Caco-2 (cell line): ENCODE measurements at regions not wholly inside any gene's neighbourhood (a gene's known extent, or its start where the extent isn't known, plus 50 kb on each side); places are given as distances from the start of the nearest gene placed in this dataset.

Source experiments
- BruUV-seq: library from RNA; stranded (reverse); fragments of 400-500 nt; replicated peaks from 2 replicates; lab custom pipeline; 2021; lab: Mats Ljungman, UMichigan
- CTCF ChIA-PET: fragments of 300-600 bp; sonication (Branson Sonifier 250); formaldehyde crosslinking; loops from one replicate; lab custom pipeline; 2022; ENCODE audit warnings: antibody characterized with exemption; lab: Charles Lee
- POLR2A ChIA-PET: fragments of 300-600 bp; sonication (Branson Sonifier 250); formaldehyde crosslinking; loops from one replicate; lab custom pipeline; 2022; ENCODE audit warnings: antibody characterized with exemption; lab: Charles Lee
- DNase-seq, 2 experiments: peaks; one replicate each; pipeline versions ENCODE4 v3.0.0 to v3.0.0-alpha.2; 2020 to 2022
- H3K27me3 ChIP-seq: replicated peaks from 2 replicates; pipeline ENCODE4 v1.6.0; 2011; ENCODE audit warnings: low read length; ENCODE audit not compliant: control insufficient read depth, insufficient read depth
- H3K36me3 ChIP-seq: 2 replicates; pipeline ENCODE4 v1.5.1; 2011; ENCODE audit warnings: low read length; ENCODE audit not compliant: control insufficient read depth, insufficient read depth
- H3K4me1 ChIP-seq: fragments of 250-450 bp; sonication (Bioruptor Pico); 2 replicates; pipeline ENCODE4 v1.5.1; 2020; ENCODE audit warnings: mild to moderate bottlenecking
- H3K4me3 ChIP-seq: 2 replicates; pipeline ENCODE4 v1.5.1; 2011; ENCODE audit warnings: low read depth, mild to moderate bottlenecking, control low read depth, low read length
- H3K9me3 ChIP-seq: fragments of 250-450 bp; sonication (Bioruptor Pico); 2 replicates; pipeline ENCODE4 v1.5.1; 2020; ENCODE audit warnings: mild to moderate bottlenecking, moderate library complexity
- H3K27ac Mint-ChIP-seq: one replicate; pipeline ENCODE4 v1.8.0; 2022; ENCODE audit warnings: mixed read lengths; ENCODE audit not compliant: unreplicated experiment
- H3K27me3 Mint-ChIP-seq: one replicate; pipeline ENCODE4 v1.8.0; 2022; ENCODE audit warnings: mixed read lengths; ENCODE audit not compliant: insufficient read depth, unreplicated experiment
- H3K36me3 Mint-ChIP-seq: one replicate; pipeline ENCODE4 v1.8.0; 2022; ENCODE audit warnings: mild to moderate bottlenecking, mixed read lengths; ENCODE audit not compliant: insufficient read depth, unreplicated experiment
- H3K4me1 Mint-ChIP-seq: one replicate; pipeline ENCODE4 v1.8.0; 2022; ENCODE audit warnings: low read depth, mixed read lengths; ENCODE audit not compliant: unreplicated experiment
- H3K4me3 Mint-ChIP-seq: one replicate; pipeline ENCODE4 v1.8.0; 2022; ENCODE audit warnings: mild to moderate bottlenecking, moderate library complexity, mixed read lengths; ENCODE audit not compliant: unreplicated experiment
- H3K9me3 Mint-ChIP-seq: one replicate; pipeline ENCODE4 v1.8.0; 2022; ENCODE audit warnings: mixed read lengths; ENCODE audit not compliant: unreplicated experiment
- CTCF ChIP-seq, 2 experiments: fragments of 200-600 bp in 1 of 2; IDR thresholded peaks; 1 replicate in 1 of 2; 2 replicates in 1 of 2; pipeline versions ENCODE4 v1.5.1 to v1.8.0; 2011 to 2022; ENCODE audit warnings: antibody characterized with exemption in 1 of 2, control low read depth in 1 of 2, inconsistent platforms in 1 of 2, low read depth in 1 of 2, low read length in 1 of 2, mild to moderate bottlenecking in 1 of 2, moderate library complexity in 1 of 2; ENCODE audit not compliant: insufficient read depth in 1 of 2, severe bottlenecking in 1 of 2, unreplicated experiment in 1 of 2
- intact Hi-C: fragments of 100-400 bp; cut with micrococcal nuclease; formaldehyde crosslinking; loops from one replicate; pipeline ENCODE4 v1.10.0; 2022; ENCODE audit not compliant: unreplicated experiment

- Histone ChIP-seq H3K36me3 (no peaks in the 10 kb centered on the region), H3K27me3 (no peaks in the 10 kb centered on the region), H3K4me1 (no peaks in the 10 kb centered on the region), H3K9me3 (no peaks in the 10 kb centered on the region), H3K4me3 (no peak overlapping the region)
- Mint-ChIP-seq H3K36me3 (no peaks in the 10 kb centered on the region), H3K4me3 (no peak overlapping the region), H3K27ac (no peak overlapping the region), H3K9me3 (no peaks in the 10 kb centered on the region), H3K4me1 (peaks cover 9% of the 10 kb centered on the region), H3K27me3 (peaks cover 2% of the 10 kb centered on the region)
- no TSS peak for BruUV-seq
- ChIA-PET POLR2A (no interaction called here), CTCF (no interaction called here)
- no peak for TF ChIP-seq CTCF (IDR thresholded peaks at IDR 0.05; ENCODE audit: insufficient read depth in 1 of 2, low read depth in 1 of 2, low read length in 1 of 2, severe bottlenecking in 1 of 2, unreplicated experiment in 1 of 2)
- DNase-seq, result no peak
- intact Hi-C loops, result no loop called here
Measured at GRCh38 chr15:93307513-93307912, 218.5 kb upstream of the RGMA start.

GRCh38 chr15:93305306-93305705 lies 216.3 kb upstream of the RGMA start:
- no peak overlapping the region for H3K27ac Mint-ChIP-seq
- no peaks in the 10 kb centered on the region for H3K4me1 ChIP-seq
- no peaks in the 10 kb centered on the region for H3K36me3 ChIP-seq
- H3K27me3 ChIP-seq, result no peaks in the 10 kb centered on the region
- H3K27me3 Mint-ChIP-seq, result peaks cover 2% of the 10 kb centered on the region
- intact Hi-C loops, result no loop called here
- ChIA-PET CTCF (no interaction called here), POLR2A (no interaction called here)
- no peaks in the 10 kb centered on the region for H3K4me1 Mint-ChIP-seq
- BruUV-seq, result no TSS peak
- no peaks in the 10 kb centered on the region for H3K9me3 ChIP-seq
- H3K4me3 ChIP-seq, result no peak overlapping the region
- no peaks in the 10 kb centered on the region for H3K36me3 Mint-ChIP-seq
- H3K4me3 Mint-ChIP-seq, result no peak overlapping the region
- TF ChIP-seq CTCF (IDR thresholded peaks at IDR 0.05; ENCODE audit: insufficient read depth in 1 of 2, low read depth in 1 of 2, low read length in 1 of 2, severe bottlenecking in 1 of 2, unreplicated experiment in 1 of 2), result no peak
- DNase-seq, result no peak
- no peaks in the 10 kb centered on the region for H3K9me3 Mint-ChIP-seq

- intact Hi-C loops, result no loop called here
- Mint-ChIP-seq H3K4me3 (no peak overlapping the region), H3K4me1 (no peaks in the 10 kb centered on the region), H3K27ac (no peak overlapping the region), H3K9me3 (no peaks in the 10 kb centered on the region), H3K36me3 (no peaks in the 10 kb centered on the region), H3K27me3 (peaks cover 2% of the 10 kb centered on the region)
- H3K4me3 ChIP-seq, result no peak overlapping the region
- ChIA-PET POLR2A (interaction anchor here (0.6 kb wide), 1 partner anchor 402 kb away, joined by 11 read pairs; the partner anchor contains the start of gene CHD2), CTCF (no interaction called here)
- DNase-seq, result no peak
- no peaks in the 10 kb centered on the region for H3K36me3 ChIP-seq
- BruUV-seq, result no TSS peak
- H3K27me3 ChIP-seq, result no peaks in the 10 kb centered on the region
- no peak for TF ChIP-seq CTCF (IDR thresholded peaks at IDR 0.05; ENCODE audit: insufficient read depth in 1 of 2, low read depth in 1 of 2, low read length in 1 of 2, severe bottlenecking in 1 of 2, unreplicated experiment in 1 of 2)
- no peaks in the 10 kb centered on the region for H3K4me1 ChIP-seq
- no peaks in the 10 kb centered on the region for H3K9me3 ChIP-seq
Measured at GRCh38 chr15:93302080-93302765, 213.2 kb upstream of the RGMA start.
